GM10248 (cell line): ENCODE measurements at regions not wholly inside any gene's neighbourhood (a gene's known extent, or its start where the extent isn't known, plus 50 kb on each side); places are given as distances from the start of the nearest gene placed in this dataset.

Experiments used
- CTCF ChIA-PET: fragments of 300-600 bp; sonication (Branson Sonifier 250); formaldehyde crosslinking; extraction: SDS; loops from one replicate; lab custom pipeline; 2021; ENCODE audit warnings: antibody characterized with exemption; lab: Yijun Ruan, JAX
- POLR2A ChIA-PET: fragments of 350-650 bp; sonication (Branson Sonifier 250); formaldehyde crosslinking; extraction: SDS; loops from one replicate; lab custom pipeline; 2020; ENCODE audit warnings: antibody characterized with exemption; lab: Yijun Ruan, JAX
- DNase-seq: peaks from one replicate; pipeline ENCODE4 v3.0.0; 2012; ENCODE audit errors: extremely low spot score
- CTCF ChIP-seq: IDR thresholded peaks from 2 replicates; pipeline ENCODE4 v1.5.1; 2012; ENCODE audit warnings: mild to moderate bottlenecking, low read depth; ENCODE audit errors: extremely low read depth, missing control alignments, control extremely low read depth

GRCh38 chr2:136301006-136301405, 183.1 kb upstream of the CXCR4 start:
- CTCF ChIA-PET: interaction anchor here (1.2 to 1.7 kb wide), 3 partner anchors 10 to 52 kb away, joined by 3 to 4 read pairs (median 3); no protein-coding TSS in a partner anchor
- POLR2A ChIA-PET: no interaction called here
- no peak for TF ChIP-seq CTCF
- no peak for DNase-seq

GRCh38 chr2:136298631-136299030, 180.7 kb upstream of the CXCR4 start:
- TF ChIP-seq CTCF: no peak
- POLR2A ChIA-PET: no interaction called here
- CTCF ChIA-PET: interaction anchor here (1.1 to 1.4 kb wide), 5 partner anchors 9 to 312 kb away, joined by 3 read pairs; no protein-coding TSS in a partner anchor
- DNase-seq: no peak

GRCh38 chr2:136297994-136298393, 180.0 kb upstream of the CXCR4 start:
- no peak for TF ChIP-seq CTCF
- ChIA-PET POLR2A (no interaction called here), CTCF (interaction anchor here (1.1 to 1.4 kb wide), 6 partner anchors 8 to 312 kb away, joined by 3 read pairs; no protein-coding TSS in a partner anchor)
- no peak for DNase-seq

- POLR2A ChIA-PET: no interaction called here
- DNase-seq: no peak
- CTCF ChIA-PET: interaction anchor here (1.1 to 1.3 kb wide), 3 partner anchors 7 to 17 kb away, joined by 3 read pairs; no protein-coding TSS in a partner anchor
- TF ChIP-seq CTCF: no peak
Observed at GRCh38 chr2:136297312-136297711, 179.4 kb upstream of the CXCR4 start.

GRCh38 chr2:136295168-136295567, 177.2 kb upstream of the CXCR4 start:
- no peak for TF ChIP-seq CTCF
- POLR2A ChIA-PET: no interaction called here
- CTCF ChIA-PET: interaction anchor here (0.8 to 2.0 kb wide), 3 partner anchors 9 to 13 kb away, joined by 3 to 4 read pairs (median 3); no protein-coding TSS in a partner anchor
- DNase-seq: no peak

- no peak for DNase-seq
- TF ChIP-seq CTCF: no peak
- POLR2A ChIA-PET: no interaction called here
- CTCF ChIA-PET: no interaction called here
Observed at GRCh38 chr2:136291871-136292270, 173.9 kb upstream of the CXCR4 start.

- CTCF ChIA-PET: interaction anchor here (0.7 kb wide), 1 partner anchor 8 kb away, joined by 3 read pairs; no protein-coding TSS in a partner anchor
- POLR2A ChIA-PET: no interaction called here
- no peak for DNase-seq
- no peak for TF ChIP-seq CTCF
Observed at GRCh38 chr2:136290326-136290725, 172.4 kb upstream of the CXCR4 start.
